Stimulated activated naive CD8-positive, alpha-beta T cell treated with anti-CD3 and anti-CD28 coated beads, Interleukin-15, Interleukin-2, amounts not matched to agents 100 U/mL and 50 U/mL, for 24 hours (primary cell): ENCODE measurements at regions not wholly inside any gene's neighbourhood (a gene's known extent, or its start where the extent isn't known, plus 50 kb on each side); places are given as distances from the start of the nearest gene placed in this dataset.
A peak's percentile ranks its signal among the peaks of the same experiment; 100 is the strongest.

Experiments
- ATAC-seq: fragments of 150-1000 bp; cut with Tn5 transposase; one replicate; pipeline ENCODE4 v1.10.0; 2021
- DNase-seq: peaks from one replicate; pipeline ENCODE4 v3.0.0; 2021

- ATAC-seq = no peak
Measured at GRCh38 chr1:38217316-38217715, 170.7 kb upstream of the POU3F1 start.

DNA sequence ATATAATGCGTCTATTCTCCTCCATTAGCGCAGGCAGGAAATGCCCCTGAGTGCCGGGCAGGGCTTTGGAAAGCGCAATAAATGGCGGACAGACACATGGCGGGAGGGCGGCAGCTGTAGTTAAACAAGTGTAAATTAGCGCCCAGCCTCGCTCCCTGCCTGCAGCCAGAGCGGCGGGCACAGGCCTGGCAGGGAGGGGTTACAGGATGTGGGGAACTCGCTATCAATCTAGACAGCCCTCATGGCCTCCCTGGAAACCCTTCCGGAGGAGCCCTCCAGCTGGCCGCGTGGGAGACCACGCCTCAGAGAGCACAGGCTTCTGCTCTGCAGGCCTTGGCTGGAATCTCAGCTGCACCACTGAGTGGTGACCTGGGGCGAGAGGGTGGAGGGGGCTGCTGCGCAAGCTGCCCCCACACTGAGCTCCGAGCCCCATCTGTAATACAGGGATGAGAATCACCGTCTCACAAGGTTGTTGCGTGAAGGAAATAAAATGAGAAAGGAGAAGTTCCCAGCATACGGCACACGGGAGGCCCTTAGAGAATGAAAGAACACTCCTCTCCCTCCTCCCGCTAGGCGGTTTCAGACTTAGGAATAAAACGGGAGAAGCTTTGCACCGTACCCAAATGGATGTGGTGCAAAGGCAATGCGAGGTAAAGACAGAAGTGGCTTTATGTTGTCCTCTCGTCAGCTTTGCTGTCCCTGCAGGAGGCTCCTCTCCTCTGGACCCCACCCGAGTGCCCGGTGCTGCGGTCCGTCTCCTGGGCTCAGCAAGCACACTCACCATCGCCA, 167.2 kb upstream of the POU3F1 start:
- peak; percentile 7 for DNase-seq
- peak; percentile 33 for ATAC-seq

More at GRCh38 chr1:38217316-38217715, 170.7 kb upstream of the POU3F1 start:
- no peak for DNase-seq

- DNase-seq (no peak), ATAC-seq (no peak)
Measured at GRCh38 chr1:38210895-38211177, 164.2 kb upstream of the POU3F1 start.

GRCh38 chr1:38210021-38210894, 163.7 kb upstream of the POU3F1 start:
- ATAC-seq (no peak), DNase-seq (no peak)

DNA sequence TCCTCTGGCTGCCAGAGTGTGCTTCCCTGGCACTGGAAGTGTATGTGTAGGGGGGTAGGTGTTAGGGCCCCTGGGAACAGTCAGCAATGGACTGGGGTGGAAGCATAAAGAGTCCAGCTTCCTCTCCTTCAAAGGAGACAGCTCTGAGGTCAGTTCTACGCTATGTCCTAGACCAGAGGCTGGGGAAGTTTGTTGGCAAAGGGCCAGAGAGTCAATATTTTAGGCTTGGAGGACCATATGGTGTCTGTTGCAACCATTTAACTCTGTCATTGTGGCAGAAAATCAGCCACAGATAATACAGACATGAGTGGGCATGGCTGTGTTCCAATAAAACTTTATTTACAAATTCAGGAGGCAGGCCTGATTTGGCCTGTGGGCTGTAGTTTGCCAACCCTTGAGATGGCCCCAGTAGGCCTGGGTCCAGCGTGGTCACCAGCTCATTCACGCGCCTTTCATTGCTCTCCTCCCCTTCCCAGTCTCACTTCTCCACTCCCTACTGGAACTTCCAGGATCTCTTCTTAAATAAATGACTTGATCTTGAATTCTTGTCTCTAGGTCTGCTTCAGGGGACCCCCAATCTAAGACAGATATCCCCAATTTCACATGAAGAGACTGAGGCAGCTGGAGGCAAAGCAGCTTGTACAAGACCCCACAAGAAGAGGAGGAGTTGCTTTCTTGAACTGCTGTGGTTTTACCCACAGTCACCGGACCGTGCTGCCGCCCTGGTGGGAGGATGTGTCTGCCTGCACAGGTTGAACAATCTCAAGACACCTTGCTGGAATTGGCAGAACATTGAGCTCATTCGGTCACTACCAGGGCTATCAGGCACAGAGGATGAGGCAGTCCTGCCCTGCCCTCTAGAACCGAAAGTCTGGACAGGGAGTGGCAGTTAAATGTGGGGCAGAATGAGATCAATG, 162.4 kb upstream of the POU3F1 start:
- ATAC-seq (no peak), DNase-seq (no peak)

DNA sequence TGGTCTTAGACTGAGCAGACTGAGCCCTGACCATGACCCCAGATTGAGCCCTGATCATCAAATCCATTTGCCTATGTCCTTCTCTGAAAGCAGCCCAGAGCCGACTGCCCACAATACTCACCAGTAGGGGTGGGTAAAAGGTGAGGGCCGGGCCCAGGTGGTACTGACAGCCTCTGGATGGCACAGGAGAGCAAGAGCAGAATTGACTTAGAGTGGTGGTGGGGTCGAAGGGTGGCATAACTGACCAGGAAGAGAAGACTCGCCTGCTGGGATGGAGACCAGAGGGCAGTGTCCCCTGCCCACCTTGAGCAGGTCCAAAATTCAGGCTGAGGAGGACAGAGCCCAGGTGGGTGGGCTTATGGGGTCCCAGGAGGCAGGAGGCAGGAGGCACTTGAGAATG, 161.3 kb upstream of the POU3F1 start:
- ATAC-seq (no peak), DNase-seq (no peak)

GRCh38 chr1:38207275-38207674, 160.7 kb upstream of the POU3F1 start:
- ATAC-seq (no peak), DNase-seq (no peak)

DNA sequence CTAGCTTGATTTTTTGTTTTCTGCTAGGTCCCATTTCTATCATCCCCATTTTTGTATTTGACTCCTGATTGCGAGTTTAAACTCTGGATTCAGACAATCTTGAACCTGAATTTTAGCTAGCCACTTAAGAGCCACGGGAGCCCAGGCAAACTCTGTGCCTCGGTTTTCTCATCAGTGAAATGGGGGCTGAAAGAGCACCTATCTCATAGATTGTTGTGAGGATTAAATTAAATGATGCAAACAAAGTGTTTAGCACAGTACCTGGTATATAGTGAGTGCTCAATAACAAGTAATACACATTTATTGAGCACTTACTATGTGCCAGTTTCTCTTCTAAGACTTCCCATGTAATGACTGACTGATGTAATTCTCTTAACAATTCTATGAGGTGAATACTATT, 158.1 kb upstream of the POU3F1 start:
- ATAC-seq (no peak), DNase-seq (no peak)

- ATAC-seq (no peak), DNase-seq (no peak)
Measured at GRCh38 chr1:38203441-38203840, 156.8 kb upstream of the POU3F1 start.

- ATAC-seq (no peak), DNase-seq (no peak)
Measured at GRCh38 chr1:38201431-38201830, 154.8 kb upstream of the POU3F1 start.

GRCh38 chr1:38198621-38199020, 152.0 kb upstream of the POU3F1 start:
- no peak for ATAC-seq
- DNase-seq = no peak

GRCh38 chr1:38198099-38198498, 151.5 kb upstream of the POU3F1 start:
- no peak for ATAC-seq
- DNase-seq = no peak

GRCh38 chr1:38197312-38198061, 150.9 kb upstream of the POU3F1 start:
- DNase-seq (no peak), ATAC-seq (no peak)

GRCh38 chr1:38194472-38194871, 147.9 kb upstream of the POU3F1 start:
- ATAC-seq (no peak), DNase-seq (no peak)

DNA sequence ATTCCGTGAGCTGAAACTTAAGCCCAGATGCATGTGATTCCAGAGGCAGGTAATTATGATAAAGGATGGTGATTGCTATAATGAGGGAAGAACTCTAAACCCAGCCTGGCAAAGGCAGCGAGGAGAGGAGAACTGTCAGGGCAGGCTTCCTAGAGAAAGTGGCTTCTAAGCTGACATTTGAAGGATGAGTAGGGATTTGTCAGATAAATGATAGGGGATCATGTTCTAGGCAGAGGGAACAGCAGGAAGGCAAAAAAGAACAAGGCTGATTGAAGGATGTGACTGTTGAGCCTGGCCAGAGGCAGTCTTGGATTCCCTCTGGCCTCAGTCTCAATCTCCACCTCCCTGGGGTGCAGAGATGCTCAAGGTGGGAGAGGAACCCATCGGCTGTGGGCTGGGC, 146.4 kb upstream of the POU3F1 start:
- no peak for ATAC-seq
- DNase-seq = no peak

- ATAC-seq = no peak
- DNase-seq = no peak
Measured at GRCh38 chr1:38191461-38191860, 144.9 kb upstream of the POU3F1 start.

- ATAC-seq = no peak
- DNase-seq = no peak
Measured at GRCh38 chr1:38190983-38191382, 144.4 kb upstream of the POU3F1 start.

GRCh38 chr1:38187552-38187951, 141.0 kb upstream of the POU3F1 start:
- ATAC-seq = no peak
- no peak for DNase-seq

GRCh38 chr1:38186566-38186965, 140.0 kb upstream of the POU3F1 start:
- ATAC-seq = no peak
- DNase-seq = no peak

DNA sequence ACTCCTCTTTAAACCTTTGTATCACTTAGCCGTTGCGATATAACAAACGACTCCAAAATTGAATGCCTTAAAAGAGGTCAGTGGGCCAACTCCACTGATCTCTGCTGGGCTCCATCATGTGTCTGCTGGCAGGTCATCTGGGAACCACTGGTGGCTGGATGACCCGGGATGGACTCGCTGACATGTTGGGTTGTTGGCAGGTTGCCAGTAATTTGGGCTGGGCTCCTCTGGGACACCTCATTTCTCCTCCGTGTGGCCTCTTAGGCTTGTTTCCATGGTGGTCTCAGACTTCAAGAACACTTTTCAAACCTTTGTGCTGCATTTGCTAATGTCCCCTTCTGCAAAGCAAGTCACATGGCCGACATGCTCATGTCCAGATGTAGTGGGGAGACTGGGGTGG, 139.3 kb upstream of the POU3F1 start:
- ATAC-seq = no peak
- DNase-seq = no peak

DNA sequence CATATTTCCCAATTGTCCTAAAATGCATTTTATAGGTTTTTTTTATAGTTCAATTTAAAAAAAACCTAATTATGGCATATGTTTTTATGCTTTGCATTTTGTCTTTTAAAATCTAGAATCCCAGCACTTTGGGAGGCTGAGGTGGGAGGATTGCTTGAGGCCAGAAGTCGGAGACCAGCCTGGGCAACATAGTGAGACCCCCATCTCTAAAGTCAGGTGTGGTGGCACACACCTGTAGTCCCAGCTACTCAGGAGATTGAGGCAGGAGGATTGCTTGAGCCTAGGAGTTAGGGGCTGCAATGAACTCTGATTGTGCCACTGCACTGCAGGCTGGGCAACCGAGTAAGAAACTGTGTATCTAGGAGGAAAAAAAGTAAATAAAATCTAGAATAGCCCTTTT, 137.2 kb upstream of the POU3F1 start:
- ATAC-seq = no peak
- no peak for DNase-seq

DNA sequence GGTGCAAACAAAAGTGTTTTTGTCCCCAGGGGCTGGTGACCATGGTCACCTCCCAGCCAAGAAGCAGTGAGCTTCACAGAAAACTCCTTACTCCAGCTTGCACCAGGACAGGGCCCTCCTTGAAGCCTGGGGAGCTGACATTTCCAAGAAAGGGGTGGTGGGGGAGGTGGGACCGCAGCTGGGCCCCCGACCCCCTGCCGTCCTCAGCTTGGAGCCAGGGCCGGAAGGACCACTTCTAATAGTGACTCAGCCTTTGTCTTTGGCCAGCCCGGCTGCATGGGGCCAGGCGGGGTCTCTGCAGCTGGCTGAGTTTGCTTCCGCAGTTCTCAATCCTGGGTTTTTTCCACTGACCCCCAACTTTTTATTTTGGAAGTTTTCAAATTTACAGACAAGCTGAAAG, 136.5 kb upstream of the POU3F1 start:
- ATAC-seq = no peak
- DNase-seq = no peak
